GM19468 (cell line): ENCODE measurements at regions not wholly inside any gene's neighbourhood (a gene's known extent, or its start where the extent isn't known, plus 50 kb on each side); places are given as distances from the start of the nearest gene placed in this dataset.
A peak's percentile ranks its signal among the peaks of the same experiment; 100 is the strongest.

Experiments
- ATAC-seq: cut with Tn5 transposase; IDR thresholded peaks from one replicate; pipeline ENCODE4 v1.9.1; 2021; ENCODE audit warnings: mild to moderate bottlenecking, moderate library complexity, moderate number of reproducible peaks; ENCODE audit not compliant: unreplicated experiment; ENCODE audit errors: extremely low read depth

DNA sequence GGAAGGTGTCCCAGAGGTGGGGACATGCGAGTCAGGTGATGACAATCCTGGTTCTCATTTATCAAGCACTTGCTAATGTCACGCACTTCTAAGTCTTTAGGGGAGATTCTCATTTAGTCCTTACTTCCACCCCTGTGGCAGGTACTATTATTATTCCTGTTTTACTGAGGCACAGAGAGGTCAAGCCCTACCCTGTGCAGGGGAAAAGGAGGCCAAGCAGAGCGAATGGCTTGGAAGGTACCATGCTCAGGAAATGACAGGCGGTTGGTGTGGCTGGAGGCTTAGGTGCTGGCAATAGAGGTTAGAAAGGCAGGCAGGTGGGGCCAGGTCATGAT lies 268.9 kb downstream of the UACA start:
- ATAC-seq: no peak

DNA sequence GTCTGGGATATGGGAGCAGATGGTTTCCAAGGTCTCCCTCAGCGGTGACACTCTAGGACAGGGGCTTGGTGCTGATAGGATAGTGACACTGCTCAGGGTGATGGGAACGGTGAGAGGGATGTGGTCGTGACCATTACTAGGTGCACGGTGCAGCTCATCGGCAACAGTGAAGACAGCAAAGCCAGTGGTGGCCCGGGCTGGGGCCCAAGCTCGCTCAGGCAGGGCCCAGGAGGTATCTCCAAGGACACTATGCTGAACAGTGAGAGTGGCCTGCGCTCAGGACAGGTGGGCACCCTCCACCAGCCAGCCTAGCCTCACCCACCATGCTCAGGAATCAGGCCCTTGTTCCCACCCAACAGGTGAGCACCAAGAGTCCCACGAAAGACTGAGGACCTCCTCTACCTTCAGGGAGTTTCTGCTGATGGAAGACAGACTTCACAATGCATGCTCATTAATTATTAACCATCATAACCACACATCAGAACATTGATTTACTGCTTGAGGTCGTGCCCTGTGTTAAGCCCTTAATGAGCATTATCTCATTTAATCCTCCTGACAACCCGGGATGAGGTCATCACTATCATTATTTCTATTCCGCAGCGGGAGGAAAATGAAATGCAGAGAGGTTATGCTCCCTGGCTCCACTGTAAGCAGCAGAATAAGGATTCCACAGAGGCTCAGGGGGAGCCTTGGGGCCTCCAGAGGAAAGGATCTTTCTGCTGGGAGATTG lies 269.4 kb downstream of the UACA start:
- no peak for ATAC-seq

DNA sequence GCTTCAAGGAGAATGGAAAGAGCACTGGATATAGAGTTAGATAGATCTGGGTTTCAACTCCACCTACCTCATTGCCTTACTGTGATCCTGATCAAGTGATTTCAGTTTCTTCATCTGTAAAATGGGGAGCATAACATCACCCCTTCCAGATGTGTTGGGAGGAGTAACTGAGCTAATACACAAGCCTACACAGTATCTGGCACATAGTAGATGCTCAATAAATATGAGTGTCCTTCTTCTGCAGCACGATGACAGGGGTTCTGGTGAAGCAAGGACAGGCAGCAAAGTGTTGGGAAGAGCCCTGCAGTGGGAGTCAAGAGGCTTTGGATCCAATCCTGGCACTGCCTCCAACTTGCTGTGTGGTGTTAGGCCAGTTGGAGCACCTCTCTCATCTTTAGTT lies 270.0 kb downstream of the UACA start:
- ATAC-seq: no peak

DNA sequence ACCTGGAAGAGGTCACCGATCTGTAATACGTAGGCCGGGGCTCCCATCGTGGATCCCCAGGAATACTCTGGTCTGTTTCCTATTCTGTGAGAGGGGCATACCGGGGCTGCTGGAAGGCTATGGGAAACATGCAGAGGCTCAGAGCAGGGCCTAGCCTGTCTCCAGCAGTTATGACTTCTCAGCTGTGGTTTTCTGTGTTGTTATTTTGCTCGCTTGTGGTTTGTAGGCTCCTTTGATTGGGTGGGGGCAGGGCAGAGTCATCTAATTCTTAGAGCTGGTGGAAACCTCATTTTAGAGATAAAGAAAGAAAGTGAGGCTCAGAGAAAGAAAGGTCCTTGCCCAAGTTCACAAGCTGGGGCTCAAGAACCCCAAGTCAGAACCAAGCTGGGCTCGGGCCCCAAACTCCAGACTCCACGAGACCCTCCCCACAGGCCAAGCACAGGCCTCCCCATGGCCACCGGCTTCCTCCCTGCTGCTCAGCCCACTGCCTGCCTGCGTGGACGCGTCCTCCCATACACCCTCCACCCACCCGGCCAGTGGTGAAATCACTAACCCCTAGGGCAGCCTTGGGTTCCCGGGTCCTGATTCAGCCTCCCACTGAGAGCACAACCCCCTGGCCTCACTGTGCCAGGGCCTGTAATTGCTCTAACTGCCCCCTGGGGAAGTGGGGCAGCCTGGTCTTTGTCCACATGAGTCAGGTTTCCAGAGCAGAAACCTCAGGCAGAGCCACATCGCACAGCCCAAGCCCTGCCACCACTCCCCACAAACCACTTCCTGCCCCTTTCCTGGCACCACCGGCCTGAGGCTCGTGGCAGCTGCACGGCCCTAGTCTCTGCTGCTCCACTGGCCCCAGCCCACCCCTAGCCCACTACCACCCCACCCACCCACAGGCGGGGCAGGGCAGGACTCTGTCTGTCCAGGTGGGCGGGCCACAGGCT lies 270.8 kb downstream of the UACA start:
- peak; percentile 11 for ATAC-seq

DNA sequence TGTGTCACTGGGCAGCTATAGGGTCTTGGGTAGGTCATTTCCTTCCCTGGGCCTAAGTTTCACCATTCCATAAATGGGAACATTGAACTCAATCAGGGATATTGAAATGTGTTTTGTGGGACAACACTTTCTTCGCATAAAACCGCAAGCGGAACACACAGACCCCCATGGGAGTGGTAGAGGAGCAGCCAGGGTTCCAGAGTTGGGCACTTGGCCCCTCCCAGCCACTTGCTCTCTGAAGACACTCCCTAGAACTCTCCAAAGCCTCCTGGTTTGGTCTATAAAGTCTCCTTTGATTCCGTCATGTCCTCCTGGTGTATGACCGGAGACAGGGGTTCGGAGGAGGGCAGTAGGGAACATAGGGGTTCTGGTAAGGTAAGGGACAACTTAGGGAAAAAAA lies 271.7 kb downstream of the UACA start:
- ATAC-seq: no peak

DNA sequence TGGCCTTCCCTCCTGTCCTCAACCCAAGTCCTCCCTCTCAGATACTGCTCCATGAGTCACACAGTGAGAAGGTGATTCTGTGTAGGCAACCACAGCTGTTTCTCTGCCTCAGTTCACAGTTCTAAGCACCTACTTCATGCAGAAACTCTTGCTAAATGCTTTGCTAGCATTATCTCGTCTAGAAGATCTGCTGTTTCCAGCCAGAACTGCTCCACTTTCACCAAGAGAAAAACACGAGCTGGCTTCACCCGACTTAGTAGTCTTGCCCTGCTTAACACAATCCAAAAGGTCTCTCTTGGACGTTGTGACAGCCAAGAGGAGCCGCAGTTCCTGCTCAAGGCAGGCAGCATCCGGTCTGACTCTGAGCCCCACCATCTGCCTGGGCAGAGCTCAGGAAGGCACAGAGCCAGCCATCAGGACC lies 272.1 kb downstream of the UACA start:
- ATAC-seq: no peak

DNA sequence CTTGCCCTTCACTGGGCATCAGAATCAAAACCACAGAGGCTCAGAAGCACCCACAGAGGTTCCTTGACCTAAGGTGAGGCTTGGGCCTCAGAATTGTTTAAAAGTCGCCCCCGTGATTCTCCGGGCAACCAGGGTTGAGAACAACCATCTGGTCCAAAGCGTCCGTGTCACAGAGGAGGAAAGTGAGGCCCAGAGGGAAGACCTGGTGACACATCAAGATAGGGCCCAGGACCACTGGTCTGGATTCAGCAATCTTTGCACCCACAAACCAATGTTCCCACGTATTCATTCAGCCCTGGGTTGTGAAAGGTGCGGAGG lies 272.6 kb downstream of the UACA start:
- no peak for ATAC-seq

DNA sequence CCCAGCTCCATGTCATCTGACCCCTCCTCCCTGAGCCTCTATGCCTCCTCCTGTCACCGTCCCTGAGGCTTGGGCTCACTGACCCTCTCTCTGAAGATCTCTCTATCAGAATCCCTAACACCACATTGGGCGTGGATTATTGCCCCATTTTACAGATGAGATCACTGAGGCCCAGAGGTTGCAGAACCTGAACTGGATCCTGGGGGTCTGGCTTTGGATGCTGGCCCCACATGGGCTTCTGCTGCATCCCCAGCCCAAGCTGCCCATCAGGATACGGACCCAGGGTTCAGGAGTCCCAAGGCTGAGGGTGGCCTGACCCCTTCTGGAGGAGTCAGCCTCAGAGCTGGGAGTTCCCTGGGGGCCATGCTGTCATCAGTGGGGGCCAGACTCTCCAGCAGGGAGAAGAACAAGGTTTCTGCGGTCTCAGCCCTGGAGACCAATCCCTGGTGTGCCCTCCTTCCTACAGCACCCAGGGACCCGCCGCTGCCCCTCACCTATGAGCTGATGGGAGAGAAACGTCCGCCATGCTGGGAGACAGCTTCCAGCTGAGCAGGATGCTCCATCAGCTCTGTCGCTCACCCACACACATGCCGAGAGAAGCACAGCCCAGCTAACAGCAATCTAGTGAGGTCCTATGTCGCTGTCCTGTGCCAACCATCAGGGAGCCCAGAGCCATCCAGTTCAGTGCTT lies 273.1 kb downstream of the UACA start:
- ATAC-seq: no peak

DNA sequence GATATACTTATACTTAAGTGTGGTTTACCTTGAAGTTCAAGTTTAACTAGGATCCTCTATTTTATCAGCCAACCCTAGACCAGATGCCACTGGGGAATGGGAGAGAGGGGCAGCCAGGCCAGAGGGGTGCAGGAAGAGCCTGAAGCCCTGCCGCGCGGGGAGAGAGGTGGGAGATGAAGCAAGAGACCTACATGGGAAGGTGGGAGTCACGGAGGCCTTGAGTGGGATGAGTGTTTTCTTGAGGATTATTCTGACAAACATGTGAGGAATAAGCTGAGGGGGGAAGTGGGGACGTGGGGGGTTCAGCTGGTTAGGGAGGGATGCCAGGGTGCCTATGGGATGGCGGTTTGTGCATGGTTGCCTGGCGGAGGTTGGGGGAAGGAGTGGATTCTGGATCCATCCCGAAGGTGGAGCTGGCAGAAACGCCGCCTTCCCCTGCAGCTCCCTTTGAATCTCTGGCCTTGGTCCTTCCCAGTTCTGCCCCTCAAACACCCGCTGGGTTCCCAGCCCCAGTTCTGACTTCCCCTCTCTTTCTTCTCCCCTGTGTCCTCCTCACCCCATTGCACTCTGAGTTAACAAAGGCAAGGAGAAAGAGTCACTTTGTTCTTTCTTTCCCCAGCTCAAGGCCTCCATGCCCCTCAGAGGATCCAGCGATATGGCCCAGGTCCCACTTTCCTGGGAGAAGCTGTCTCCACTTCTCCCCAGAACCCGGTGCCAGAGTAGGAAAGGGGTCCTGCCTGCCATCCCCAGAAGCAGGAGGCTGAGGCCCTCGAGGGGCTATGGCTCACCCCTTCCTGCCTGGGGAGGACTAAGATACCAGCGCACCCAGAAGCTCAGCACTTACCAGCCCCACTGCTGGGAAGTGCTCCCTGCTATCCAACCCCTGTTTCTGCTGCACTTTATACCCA lies 274.2 kb downstream of the UACA start:
- no peak for ATAC-seq

DNA sequence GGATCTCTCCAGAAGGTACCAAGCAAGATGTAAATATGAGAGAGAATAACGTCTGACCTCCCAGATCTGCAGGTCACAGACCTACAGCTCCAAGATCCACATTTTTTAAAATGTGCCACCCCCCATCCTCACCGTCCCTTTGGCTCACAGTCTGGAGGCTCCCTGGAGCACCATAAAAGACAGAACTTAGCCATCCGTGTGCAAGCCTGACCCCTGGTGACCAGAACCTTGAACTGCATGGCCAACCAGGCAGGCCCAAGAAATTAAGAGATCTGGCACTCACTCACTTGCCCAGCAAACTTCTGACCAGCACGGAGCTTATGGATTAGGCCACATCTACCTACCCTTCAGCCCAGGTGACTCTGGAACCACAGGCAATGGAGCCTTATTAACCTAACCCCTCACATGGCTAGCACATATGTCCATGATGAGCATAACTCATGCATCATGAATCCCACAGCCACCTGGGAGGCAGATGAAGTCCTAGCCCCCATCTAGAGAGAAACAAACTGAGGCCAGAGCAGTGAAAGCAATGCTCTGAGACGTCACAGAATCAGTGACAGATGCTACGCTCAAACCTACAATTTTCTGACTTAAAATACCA lies 275.3 kb downstream of the UACA start:
- ATAC-seq: no peak

DNA sequence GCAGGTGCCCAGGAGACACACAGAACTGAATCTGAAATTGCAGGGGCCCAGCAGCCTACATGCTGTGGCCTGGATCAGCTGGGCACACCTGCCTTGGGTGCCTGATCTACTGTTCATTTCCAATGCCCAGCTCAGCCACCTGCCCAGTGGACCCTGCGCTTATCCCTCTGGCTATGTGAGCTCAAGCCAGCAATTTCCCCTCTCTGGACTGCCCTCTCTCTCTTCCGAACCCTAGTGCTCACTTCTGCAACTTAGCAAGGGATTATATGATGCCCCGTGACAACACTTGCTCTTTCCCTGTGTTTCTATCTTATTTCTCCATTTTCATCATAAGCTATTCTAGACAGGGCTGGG lies 276.0 kb downstream of the UACA start:
- no peak for ATAC-seq

DNA sequence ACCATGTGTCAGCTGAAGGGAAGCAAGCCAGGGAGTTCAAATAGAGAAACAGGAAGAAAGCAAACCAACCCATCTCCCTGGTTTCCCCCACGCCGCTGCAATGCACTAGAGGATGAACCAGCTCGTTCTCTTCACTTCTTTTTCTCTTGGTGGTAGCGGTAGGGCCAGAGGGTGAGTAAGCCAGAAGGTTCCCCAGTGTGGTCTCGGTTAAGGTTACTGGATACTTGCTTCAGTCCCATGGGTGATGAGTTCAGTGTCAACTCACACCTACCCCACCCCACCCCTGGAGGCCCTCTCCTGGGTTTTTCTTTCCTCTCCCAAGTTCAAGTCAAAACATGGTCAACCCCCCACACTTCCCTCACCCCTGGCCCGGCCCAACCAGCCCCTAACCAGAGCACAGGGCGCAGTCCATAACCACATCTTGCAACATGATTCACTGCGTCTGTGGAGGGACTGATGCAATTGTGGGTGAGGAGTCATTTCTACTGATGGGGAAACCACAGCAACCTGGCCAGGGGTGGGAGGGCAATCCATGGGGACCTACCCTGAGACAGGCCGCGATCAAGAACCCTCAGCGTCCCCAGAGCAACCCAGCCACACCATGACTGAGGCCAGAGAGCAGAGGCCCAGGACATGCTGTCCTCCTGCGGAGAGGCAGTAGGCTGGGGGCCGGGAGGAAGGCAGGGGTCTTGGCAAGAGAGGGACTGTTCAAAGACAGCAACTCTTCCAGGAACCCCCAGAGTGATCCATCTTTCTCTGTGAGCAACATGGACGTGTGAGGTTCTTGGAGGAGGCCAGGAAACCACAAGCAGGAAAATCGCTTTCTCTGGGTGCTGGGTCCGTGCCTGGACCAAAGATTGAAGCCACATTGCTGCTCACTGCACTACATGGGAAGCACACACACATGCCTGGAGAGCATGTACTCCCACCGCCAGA lies 276.6 kb downstream of the UACA start:
- peak; percentile 23 for ATAC-seq

DNA sequence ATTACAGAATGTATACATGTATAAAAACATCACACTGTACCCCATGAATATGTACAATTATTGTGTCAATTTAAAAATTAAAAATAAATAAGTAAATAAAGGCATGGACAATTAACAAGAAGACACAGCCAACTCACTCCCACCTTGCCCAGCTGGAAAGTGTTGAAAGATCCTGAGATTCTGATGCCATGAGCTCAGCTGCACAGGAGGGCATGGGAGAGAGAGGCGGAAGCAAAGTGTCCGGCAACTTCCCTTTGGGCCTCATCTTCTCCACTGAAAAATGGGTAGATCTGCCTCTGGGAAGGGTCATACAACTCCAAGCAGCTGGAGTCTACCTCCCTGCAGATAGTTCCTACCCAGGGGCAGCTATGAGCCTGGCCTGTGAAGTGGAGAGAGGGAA lies 277.3 kb downstream of the UACA start:
- ATAC-seq: no peak

DNA sequence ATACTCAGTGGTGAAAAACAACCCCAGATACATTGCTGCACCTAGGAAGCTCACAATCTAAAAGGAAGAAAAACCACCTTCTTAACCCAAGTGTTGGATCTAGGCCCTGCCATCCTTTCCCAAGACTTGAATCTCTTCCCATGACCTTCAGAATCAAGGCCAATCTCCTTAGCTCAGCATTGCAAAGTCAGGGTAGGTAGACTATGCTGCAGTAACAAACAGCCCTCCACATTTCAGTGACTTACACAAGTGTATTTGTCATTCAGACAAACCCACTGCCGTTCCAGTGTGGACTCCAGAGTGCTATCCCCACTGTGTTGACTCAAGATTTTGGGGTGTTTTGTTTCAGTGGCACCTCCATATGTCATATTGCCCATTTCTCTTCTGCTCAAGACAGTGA lies 278.4 kb downstream of the UACA start:
- ATAC-seq: no peak

DNA sequence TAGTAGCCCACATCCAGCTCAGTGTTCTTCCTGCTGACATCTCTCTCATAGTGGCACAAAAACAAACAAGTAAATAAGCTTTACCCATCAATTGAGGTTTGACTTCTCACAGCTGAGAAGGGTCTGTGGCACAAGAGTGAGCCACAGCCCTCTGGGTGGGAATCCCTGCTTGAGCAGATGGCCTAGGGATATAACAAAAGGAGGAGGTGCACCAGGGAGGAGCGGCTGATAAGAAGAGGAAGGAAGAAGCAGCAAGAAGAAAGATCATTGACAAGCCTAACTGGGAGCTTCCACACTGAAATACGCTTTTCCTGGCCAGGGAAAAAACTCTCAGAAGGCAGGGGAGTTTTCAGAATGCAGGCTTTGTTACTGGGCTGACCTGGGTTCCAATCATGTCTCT lies 279.8 kb downstream of the UACA start:
- no peak for ATAC-seq

DNA sequence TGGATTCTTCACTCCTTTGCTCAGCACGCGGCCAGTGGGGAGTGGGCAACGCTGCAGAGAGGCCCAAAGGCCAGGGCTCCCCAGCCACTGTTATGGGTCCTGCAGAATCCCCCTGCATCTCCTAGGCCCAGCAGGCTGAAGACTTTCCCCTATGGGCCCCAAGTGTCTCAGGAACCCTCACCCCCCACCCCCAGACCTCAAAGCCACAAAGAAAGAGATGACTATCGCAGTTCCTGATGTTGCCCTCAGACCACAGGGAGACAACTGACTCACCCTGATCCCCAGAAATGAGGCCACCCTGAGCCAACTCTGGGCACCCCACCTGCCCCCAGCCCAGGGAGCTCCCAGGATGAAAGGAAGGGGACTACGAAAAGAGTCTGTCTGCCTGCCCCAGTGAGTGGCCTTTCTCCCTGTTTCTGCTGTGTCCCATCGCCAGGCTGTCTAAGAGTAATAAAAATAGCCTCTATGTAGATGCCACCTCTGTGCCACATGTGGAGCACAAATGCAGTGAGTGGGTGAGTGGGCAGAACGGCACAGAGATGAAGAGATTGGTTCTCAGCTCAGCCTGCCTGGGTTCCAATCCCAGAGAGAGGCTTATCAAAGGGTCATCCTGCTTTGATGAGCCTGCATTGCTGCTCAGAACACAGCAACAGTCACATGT lies 283.0 kb downstream of the UACA start:
- no peak for ATAC-seq

DNA sequence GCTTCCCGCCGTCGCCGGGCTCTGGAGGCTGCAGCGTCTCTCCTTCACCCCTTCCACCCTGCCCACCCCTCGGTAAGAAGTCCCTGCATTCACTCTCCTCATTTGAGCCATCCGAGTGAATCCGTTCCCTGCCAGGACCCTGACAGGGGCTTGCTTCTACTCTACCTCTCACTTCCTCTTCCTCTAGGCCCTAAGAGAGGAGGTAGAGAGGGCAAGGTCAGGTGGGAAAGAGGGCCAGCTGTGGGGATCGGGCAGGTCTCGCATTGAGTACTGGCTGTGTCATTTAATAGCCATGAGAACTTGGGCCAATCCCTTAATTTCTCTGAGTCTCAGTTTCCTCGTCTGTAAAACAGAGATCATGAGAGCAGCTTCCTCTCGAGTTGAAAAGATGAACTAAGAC lies 283.6 kb downstream of the UACA start:
- ATAC-seq: no peak

DNA sequence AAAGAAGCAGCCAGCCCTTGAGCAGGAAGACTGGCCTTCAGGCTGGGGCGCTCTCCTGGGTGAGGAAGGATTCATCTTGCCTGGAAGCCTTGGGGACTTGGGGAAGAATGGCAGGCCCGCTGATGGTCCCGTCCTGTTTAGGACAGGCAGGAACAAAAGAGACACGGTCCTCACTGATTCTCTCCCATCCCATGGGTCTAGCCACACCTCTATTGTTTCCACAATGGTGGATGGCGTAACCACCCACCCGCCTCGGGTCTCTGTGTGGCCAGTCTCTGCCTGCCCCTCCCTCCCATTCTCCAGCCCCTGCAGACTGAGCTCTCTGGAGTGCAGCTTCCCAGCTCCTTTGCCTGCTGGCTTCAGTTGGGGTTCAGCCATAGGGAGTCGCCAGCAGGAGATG lies 284.3 kb downstream of the UACA start:
- no peak for ATAC-seq
